ENCODE measurements at regions not wholly inside any gene's neighbourhood (a gene's known extent, or its start where the extent isn't known, plus 50 kb on each side); places are given as distances from the start of the nearest gene placed in this dataset.

- Histone ChIP-seq H3K14ac (ENCODE audit: low read length in 2 of 2) (no peak overlapping the region), H4K91ac (ENCODE audit: low read length) (no peak overlapping the region), H3K27ac (ENCODE audit: low read length, poor library complexity, severe bottlenecking) (no peak overlapping the region), H3K27me3 (ENCODE audit: control insufficient read depth in 1 of 2, insufficient read depth in 1 of 2, low read length in 2 of 2) (no peaks in the 10 kb centered on the region), H3K4me2 (ENCODE audit: low read length, poor library complexity, severe bottlenecking) (no peak overlapping the region), H3K79me1 (replicated peaks; ENCODE audit: low read length, poor library complexity, severe bottlenecking) (no peaks in the 10 kb centered on the region), H3K23ac (ENCODE audit: low read length in 2 of 2) (no peak overlapping the region), H3K18ac (ENCODE audit: low read depth in 1 of 2, low read length in 2 of 2) (no peak overlapping the region), H3K9ac (ENCODE audit: low read length) (no peak overlapping the region), H3K4ac (ENCODE audit: low read depth in 1 of 2, low read length in 2 of 2) (no peak overlapping the region), H3K36me3 (ENCODE audit: control insufficient read depth in 1 of 2, insufficient read depth in 2 of 2, low read depth in 1 of 2, low read length in 2 of 2) (no peaks in the 10 kb centered on the region), H3K9me3 (ENCODE audit: control insufficient read depth, low read length) (no peaks in the 10 kb centered on the region), H2BK12ac (ENCODE audit: low read length in 2 of 2) (no peak overlapping the region), H2BK5ac (ENCODE audit: low read depth, low read length, poor library complexity, severe bottlenecking) (no peak overlapping the region), H3K4me1 (ENCODE audit: control insufficient read depth, insufficient read depth, low read depth, low read length) (peaks cover 1% of the 10 kb centered on the region), H3K4me3 (ENCODE audit: insufficient read depth in 1 of 2, low read depth in 1 of 2, low read length in 2 of 2) (no peak overlapping the region), H4K8ac (ENCODE audit: low read length) (no peak overlapping the region), H2BK120ac (ENCODE audit: low read depth, low read length) (no peak overlapping the region), H2AFZ (ENCODE audit: low read depth, low read length) (no peak overlapping the region), H2AK5ac (ENCODE audit: low read length, severe bottlenecking) (no peak overlapping the region), H2BK15ac (ENCODE audit: low read depth, poor library complexity, severe bottlenecking) (no peak overlapping the region)
- DNase-seq: peak; percentile 9
- WGBS: 76% methylated on average over 2 of the region's 2 CpGs
These were observed 150.8 kb upstream of the STXBP5 start for GRCh38 chr6:147053311-147053921.

- Histone ChIP-seq H2BK5ac (ENCODE audit: low read depth, low read length, poor library complexity, severe bottlenecking) (no peak overlapping the region), H2BK15ac (ENCODE audit: low read depth, poor library complexity, severe bottlenecking) (no peak overlapping the region), H2BK12ac (ENCODE audit: low read length in 2 of 2) (no peak overlapping the region), H3K4me2 (ENCODE audit: low read length, poor library complexity, severe bottlenecking) (no peak overlapping the region), H2AK5ac (ENCODE audit: low read length, severe bottlenecking) (no peak overlapping the region), H2AFZ (ENCODE audit: low read depth, low read length) (no peak overlapping the region), H3K23ac (ENCODE audit: low read length in 2 of 2) (no peak overlapping the region), H3K27me3 (ENCODE audit: control insufficient read depth in 1 of 2, insufficient read depth in 1 of 2, low read length in 2 of 2) (no peaks in the 10 kb centered on the region), H3K79me1 (replicated peaks; ENCODE audit: low read length, poor library complexity, severe bottlenecking) (no peaks in the 10 kb centered on the region), H2BK120ac (ENCODE audit: low read depth, low read length) (no peak overlapping the region), H3K4me3 (ENCODE audit: insufficient read depth in 1 of 2, low read depth in 1 of 2, low read length in 2 of 2) (no peak overlapping the region), H4K91ac (ENCODE audit: low read length) (no peak overlapping the region), H3K9ac (ENCODE audit: low read length) (no peak overlapping the region), H3K14ac (ENCODE audit: low read length in 2 of 2) (no peak overlapping the region), H3K36me3 (ENCODE audit: control insufficient read depth in 1 of 2, insufficient read depth in 2 of 2, low read depth in 1 of 2, low read length in 2 of 2) (no peaks in the 10 kb centered on the region), H3K4ac (ENCODE audit: low read depth in 1 of 2, low read length in 2 of 2) (no peak overlapping the region), H4K8ac (ENCODE audit: low read length) (no peak overlapping the region), H3K4me1 (ENCODE audit: control insufficient read depth, insufficient read depth, low read depth, low read length) (peaks cover 1% of the 10 kb centered on the region), H3K18ac (ENCODE audit: low read depth in 1 of 2, low read length in 2 of 2) (peak overlapping the region in 1 of 2 experiments; percentile 34), H3K9me3 (ENCODE audit: control insufficient read depth, low read length) (no peaks in the 10 kb centered on the region), H3K27ac (ENCODE audit: low read length, poor library complexity, severe bottlenecking) (no peak overlapping the region)
- DNase-seq: no peak
- WGBS: 100% methylated on average over 3 of the region's 3 CpGs
These were observed 150.1 kb upstream of the STXBP5 start for GRCh38 chr6:147054158-147054557.

GRCh38 chr6:147054871-147055270 lies 149.3 kb upstream of the STXBP5 start:
- Histone ChIP-seq H3K23ac (ENCODE audit: low read length in 2 of 2) (no peak overlapping the region), H2BK5ac (ENCODE audit: low read depth, low read length, poor library complexity, severe bottlenecking) (no peak overlapping the region), H3K36me3 (ENCODE audit: control insufficient read depth in 1 of 2, insufficient read depth in 2 of 2, low read depth in 1 of 2, low read length in 2 of 2) (no peaks in the 10 kb centered on the region), H3K4ac (ENCODE audit: low read depth in 1 of 2, low read length in 2 of 2) (no peak overlapping the region), H2BK12ac (ENCODE audit: low read length in 2 of 2) (no peak overlapping the region), H3K4me3 (ENCODE audit: insufficient read depth in 1 of 2, low read depth in 1 of 2, low read length in 2 of 2) (no peak overlapping the region), H2AK5ac (ENCODE audit: low read length, severe bottlenecking) (no peak overlapping the region), H3K9ac (ENCODE audit: low read length) (no peak overlapping the region), H4K8ac (ENCODE audit: low read length) (no peak overlapping the region), H4K91ac (ENCODE audit: low read length) (no peak overlapping the region), H3K18ac (ENCODE audit: low read depth in 1 of 2, low read length in 2 of 2) (no peak overlapping the region), H3K4me1 (ENCODE audit: control insufficient read depth, insufficient read depth, low read depth, low read length) (peaks cover 2% of the 10 kb centered on the region), H3K27ac (ENCODE audit: low read length, poor library complexity, severe bottlenecking) (no peak overlapping the region), H2BK15ac (ENCODE audit: low read depth, poor library complexity, severe bottlenecking) (no peak overlapping the region), H3K27me3 (ENCODE audit: control insufficient read depth in 1 of 2, insufficient read depth in 1 of 2, low read length in 2 of 2) (no peaks in the 10 kb centered on the region), H3K4me2 (ENCODE audit: low read length, poor library complexity, severe bottlenecking) (no peak overlapping the region), H2AFZ (ENCODE audit: low read depth, low read length) (no peak overlapping the region), H3K9me3 (ENCODE audit: control insufficient read depth, low read length) (no peaks in the 10 kb centered on the region), H3K79me1 (replicated peaks; ENCODE audit: low read length, poor library complexity, severe bottlenecking) (no peaks in the 10 kb centered on the region), H2BK120ac (ENCODE audit: low read depth, low read length) (no peak overlapping the region), H3K14ac (ENCODE audit: low read length in 2 of 2) (no peak overlapping the region)
- WGBS: 96% methylated on average over 2 of the region's 3 CpGs
- DNase-seq: no peak

- no peaks in the 10 kb centered on the region for H3K79me1 ChIP-seq (replicated peaks; ENCODE audit: low read length, poor library complexity, severe bottlenecking)
- whole genome bisulfite sequencing: 90% methylated on average over 7 of the region's 8 CpGs
- H4K91ac ChIP-seq (ENCODE audit: low read length): no peak overlapping the region
- H4K8ac ChIP-seq (ENCODE audit: low read length): no peak overlapping the region
- no peak overlapping the region for H3K27ac ChIP-seq (ENCODE audit: low read length, poor library complexity, severe bottlenecking)
- no peak overlapping the region for H2AK5ac ChIP-seq (ENCODE audit: low read length, severe bottlenecking)
- no peak overlapping the region for H2BK120ac ChIP-seq (ENCODE audit: low read depth, low read length)
- H2BK15ac ChIP-seq (ENCODE audit: low read depth, poor library complexity, severe bottlenecking): no peak overlapping the region
- no peak overlapping the region for H3K23ac ChIP-seq (ENCODE audit: low read length in 2 of 2)
- no peak overlapping the region for H3K9ac ChIP-seq (ENCODE audit: low read length)
- no peak overlapping the region for H2BK12ac ChIP-seq (ENCODE audit: low read length in 2 of 2)
- peaks cover 2% of the 10 kb centered on the region for H3K4me1 ChIP-seq (ENCODE audit: control insufficient read depth, insufficient read depth, low read depth, low read length)
- H3K9me3 ChIP-seq (ENCODE audit: control insufficient read depth, low read length): no peaks in the 10 kb centered on the region
- no peak overlapping the region for H3K14ac ChIP-seq (ENCODE audit: low read length in 2 of 2)
- H3K4me2 ChIP-seq (ENCODE audit: low read length, poor library complexity, severe bottlenecking): no peak overlapping the region
- H2AFZ ChIP-seq (ENCODE audit: low read depth, low read length): no peak overlapping the region
- no peak overlapping the region for H2BK5ac ChIP-seq (ENCODE audit: low read depth, low read length, poor library complexity, severe bottlenecking)
- no peak overlapping the region for H3K18ac ChIP-seq (ENCODE audit: low read depth in 1 of 2, low read length in 2 of 2)
- no peaks in the 10 kb centered on the region for H3K36me3 ChIP-seq (ENCODE audit: control insufficient read depth in 1 of 2, insufficient read depth in 2 of 2, low read depth in 1 of 2, low read length in 2 of 2)
- no peak overlapping the region for H3K4me3 ChIP-seq (ENCODE audit: insufficient read depth in 1 of 2, low read depth in 1 of 2, low read length in 2 of 2)
- H3K4ac ChIP-seq (ENCODE audit: low read depth in 1 of 2, low read length in 2 of 2): no peak overlapping the region
- no peak for DNase-seq
- no peaks in the 10 kb centered on the region for H3K27me3 ChIP-seq (ENCODE audit: control insufficient read depth in 1 of 2, insufficient read depth in 1 of 2, low read length in 2 of 2)
These were observed 148.3 kb upstream of the STXBP5 start for GRCh38 chr6:147055821-147056392.

Data from mesenchymal stem cell (in vitro differentiated cells and primary cell).